CD14-positive monocyte (primary cell): ENCODE measurements at regions not wholly inside any gene's neighbourhood (a gene's known extent, or its start where the extent isn't known, plus 50 kb on each side); places are given as distances from the start of the nearest gene placed in this dataset.

Experiments
- DNase-seq, 3 donors: peaks; one replicate each; pipeline ENCODE4 v3.0.0-alpha.2; 2011 to 2022
- H2AFZ ChIP-seq: 2 replicates; pipeline ENCODE4 v1.6.0; 2012; ENCODE audit warnings: mild to moderate bottlenecking, low read depth, low read length, inconsistent platforms; ENCODE audit not compliant: insufficient read depth, poor library complexity, severe bottlenecking
- H3K27ac ChIP-seq, 2 donors: 1 replicate in 1 of 2; 2 replicates in 1 of 2; pipeline ENCODE4 v1.5.1; 2012 to 2013; ENCODE audit warnings: low read length in 2 of 2, control low read depth in 1 of 2, inconsistent platforms in 1 of 2, low read depth in 1 of 2, mild to moderate bottlenecking in 1 of 2
- H3K27me3 ChIP-seq, 2 donors: one replicate each; pipeline versions ENCODE4 v1.6.0 to v1.6.1; 2011 to 2013; ENCODE audit warnings: low read length in 2 of 2; ENCODE audit not compliant: control insufficient read depth in 2 of 2, insufficient read depth in 2 of 2
- H3K36me3 ChIP-seq, 2 donors: replicated peaks in 1 of 2; 1 replicate in 1 of 2; 2 replicates in 1 of 2; pipeline versions ENCODE4 v1.5.1 to v1.6.1; 2012 to 2013; ENCODE audit warnings: low read length in 2 of 2, control low read depth in 1 of 2, inconsistent platforms in 1 of 2, mild to moderate bottlenecking in 1 of 2; ENCODE audit not compliant: insufficient read depth in 2 of 2, control insufficient read depth in 1 of 2
- H3K4me1 ChIP-seq, 2 donors: 1 replicate in 1 of 2; 2 replicates in 1 of 2; pipeline versions ENCODE4 v1.5.1 to v1.6.1; 2012 to 2013; ENCODE audit warnings: low read length in 2 of 2, control low read depth in 1 of 2, inconsistent platforms in 1 of 2, mild to moderate bottlenecking in 1 of 2, moderate library complexity in 1 of 2; ENCODE audit not compliant: insufficient read depth in 2 of 2, control insufficient read depth in 1 of 2
- H3K4me2 ChIP-seq: replicated peaks from 2 replicates; pipeline ENCODE3; 2012; ENCODE audit warnings: low read length, moderate library complexity, mild to moderate bottlenecking; ENCODE audit not compliant: poor library complexity, severe bottlenecking; ENCODE audit errors: extremely low read depth
- H3K4me3 ChIP-seq, 3 experiments: fragments of 200-600 bp in 1 of 3; sonication (generic) in 1 of 3; replicated peaks in 1 of 3; 1 replicate in 2 of 3; 2 replicates in 1 of 3; pipeline ENCODE4 v1.5.1; 2011 to 2013; ENCODE audit warnings: low read length in 3 of 3, mild to moderate bottlenecking in 3 of 3, control low read depth in 2 of 3, low read depth in 2 of 3, inconsistent platforms in 1 of 3, moderate library complexity in 1 of 3
- H3K79me2 ChIP-seq: 2 replicates; pipeline ENCODE4 v1.6.0; 2012; ENCODE audit warnings: mild to moderate bottlenecking, control low read depth, inconsistent platforms, low read length, moderate library complexity; ENCODE audit not compliant: insufficient read depth
- H3K9ac ChIP-seq: 2 replicates; pipeline ENCODE4 v1.6.0; 2017; ENCODE audit warnings: low read length, mild to moderate bottlenecking; ENCODE audit not compliant: insufficient read depth, poor library complexity, severe bottlenecking
- H3K9me3 ChIP-seq, 2 donors: replicated peaks in 1 of 2; 1 replicate in 1 of 2; 2 replicates in 1 of 2; pipeline versions ENCODE4 v1.5.1 to v1.6.1; 2012 to 2013; ENCODE audit warnings: low read length in 2 of 2, control low read depth in 1 of 2; ENCODE audit not compliant: control insufficient read depth in 1 of 2, insufficient read depth in 1 of 2
- H4K20me1 ChIP-seq: 2 replicates; pipeline ENCODE4 v1.6.0; 2012; ENCODE audit warnings: mild to moderate bottlenecking, low read length, control low read depth, moderate library complexity; ENCODE audit not compliant: insufficient read depth
- H3K27ac Mint-ChIP-seq, 7 donors: one replicate each; pipeline ENCODE4 v1.8.0; 2020; ENCODE audit warnings: mild to moderate bottlenecking in 7 of 7, mixed read lengths in 7 of 7, moderate library complexity in 6 of 7, inconsistent platforms in 2 of 7
- H3K27me3 Mint-ChIP-seq, 3 donors: one replicate each; pipeline ENCODE4 v1.8.0; 2021 to 2022; ENCODE audit warnings: low read depth in 3 of 3, mild to moderate bottlenecking in 3 of 3, mixed read lengths in 3 of 3, moderate library complexity in 3 of 3, inconsistent platforms in 1 of 3
- H3K36me3 Mint-ChIP-seq, 2 donors: one replicate each; pipeline ENCODE4 v1.8.0; 2020; ENCODE audit warnings: mixed read lengths in 2 of 2, inconsistent platforms in 1 of 2, mild to moderate bottlenecking in 1 of 2
- H3K4me1 Mint-ChIP-seq: one replicate; pipeline ENCODE4 v1.8.0; 2020; ENCODE audit warnings: mild to moderate bottlenecking, mixed read lengths
- H3K4me3 Mint-ChIP-seq, 2 donors: one replicate each; pipeline ENCODE4 v1.8.0; 2020; ENCODE audit warnings: mild to moderate bottlenecking in 2 of 2, mixed read lengths in 2 of 2, moderate library complexity in 1 of 2
- H3K9me3 Mint-ChIP-seq, 7 donors: one replicate each; pipeline ENCODE4 v1.8.0; 2020 to 2022; ENCODE audit warnings: mixed read lengths in 7 of 7, mild to moderate bottlenecking in 6 of 7, moderate library complexity in 6 of 7, inconsistent platforms in 2 of 7
- WGBS: methylation state at CpG from one replicate; pipeline ENCODE4 v1.1.5; 2013; ENCODE audit warnings: missing lambda C conversion rate; ENCODE audit not compliant: insufficient coverage; 5-methylcytosine and 5-hydroxymethylcytosine counted together
- intact Hi-C, 2 donors: fragments of 100-400 bp; cut with micrococcal nuclease; formaldehyde crosslinking; loops; one replicate each; pipeline versions ENCODE4 v1.15.0 to v1.15.1; 2023
- TF ChIP-seq, protein P1 (sequence below): fragments of 200-600 bp; IDR thresholded peaks from one replicate; pipeline ENCODE4 v1.8.0; 2022; ENCODE audit warnings: antibody characterized with exemption, mild to moderate bottlenecking

DNA sequence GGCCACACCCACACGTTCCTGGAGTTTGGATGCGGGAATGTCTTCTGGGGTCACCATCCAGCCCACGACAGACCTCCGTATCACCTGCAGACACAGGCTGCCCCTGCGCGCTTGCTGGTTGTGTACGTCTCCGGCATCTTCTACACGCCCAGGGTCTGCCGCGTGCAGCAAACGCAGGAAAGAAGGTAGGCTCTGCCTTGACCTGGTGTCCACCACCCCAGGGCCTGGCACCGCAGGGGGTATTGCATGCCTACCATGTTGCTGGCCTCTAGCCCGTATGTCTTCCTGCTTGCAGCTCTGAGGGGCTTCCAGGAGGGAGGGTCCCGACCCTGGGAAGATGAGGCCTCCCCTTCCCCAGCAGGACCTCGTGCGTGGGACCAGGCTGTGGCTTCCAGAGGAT is 298.8 kb upstream of the IRX4 start:
- H3K36me3 Mint-ChIP-seq: no peaks in the 10 kb centered on the region
- no peaks in the 10 kb centered on the region for H3K4me1 Mint-ChIP-seq
- Histone ChIP-seq H3K27ac (no peak overlapping the region), H3K4me3 (no peak overlapping the region), H3K36me3 (no peaks in the 10 kb centered on the region), H3K27me3 (no peaks in the 10 kb centered on the region), H3K9me3 (no peaks in the 10 kb centered on the region), H3K4me2 (no peak overlapping the region), H2AFZ (no peak overlapping the region), H4K20me1 (no peaks in the 10 kb centered on the region), H3K79me2 (no peaks in the 10 kb centered on the region), H3K4me1 (no peaks in the 10 kb centered on the region), H3K9ac (no peak overlapping the region)
- intact Hi-C loops: no loop called here
- TF ChIP-seq, protein P1, sequence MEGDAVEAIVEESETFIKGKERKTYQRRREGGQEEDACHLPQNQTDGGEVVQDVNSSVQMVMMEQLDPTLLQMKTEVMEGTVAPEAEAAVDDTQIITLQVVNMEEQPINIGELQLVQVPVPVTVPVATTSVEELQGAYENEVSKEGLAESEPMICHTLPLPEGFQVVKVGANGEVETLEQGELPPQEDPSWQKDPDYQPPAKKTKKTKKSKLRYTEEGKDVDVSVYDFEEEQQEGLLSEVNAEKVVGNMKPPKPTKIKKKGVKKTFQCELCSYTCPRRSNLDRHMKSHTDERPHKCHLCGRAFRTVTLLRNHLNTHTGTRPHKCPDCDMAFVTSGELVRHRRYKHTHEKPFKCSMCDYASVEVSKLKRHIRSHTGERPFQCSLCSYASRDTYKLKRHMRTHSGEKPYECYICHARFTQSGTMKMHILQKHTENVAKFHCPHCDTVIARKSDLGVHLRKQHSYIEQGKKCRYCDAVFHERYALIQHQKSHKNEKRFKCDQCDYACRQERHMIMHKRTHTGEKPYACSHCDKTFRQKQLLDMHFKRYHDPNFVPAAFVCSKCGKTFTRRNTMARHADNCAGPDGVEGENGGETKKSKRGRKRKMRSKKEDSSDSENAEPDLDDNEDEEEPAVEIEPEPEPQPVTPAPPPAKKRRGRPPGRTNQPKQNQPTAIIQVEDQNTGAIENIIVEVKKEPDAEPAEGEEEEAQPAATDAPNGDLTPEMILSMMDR: no peak
- WGBS: 93% methylated on average over 17 of the region's 17 CpGs
- peaks cover 2 to 4% (median 3%) of the 10 kb centered on the region in 3 donors for H3K27me3 Mint-ChIP-seq
- DNase-seq: no peak
- no peak overlapping the region for H3K27ac Mint-ChIP-seq
- H3K4me3 Mint-ChIP-seq: no peak overlapping the region
- peaks cover 0 to 3% (median 0%) of the 10 kb centered on the region in 7 donors for H3K9me3 Mint-ChIP-seq

DNA sequence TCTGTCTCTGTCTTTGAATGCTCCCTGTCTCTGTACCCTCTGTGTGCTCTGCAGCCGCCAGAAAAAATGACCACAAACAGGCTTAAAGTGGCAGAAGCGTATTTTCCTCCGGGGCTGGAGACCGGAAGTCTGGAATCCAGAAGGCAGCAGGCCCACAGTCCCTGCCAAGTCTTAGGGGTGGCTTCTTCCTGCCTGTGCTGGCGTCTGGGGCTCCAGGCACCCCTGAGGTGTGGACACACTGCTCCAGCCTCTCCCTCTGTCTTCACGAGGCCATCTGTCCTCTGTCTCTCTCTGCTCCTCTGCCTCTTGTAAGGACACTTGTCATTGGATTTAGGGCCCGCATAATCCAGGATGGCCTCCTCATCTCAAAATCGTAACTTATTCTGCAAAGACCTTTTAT is 298.4 kb upstream of the IRX4 start:
- H3K27me3 ChIP-seq: no peaks in the 10 kb centered on the region
- Mint-ChIP-seq H3K36me3 (no peaks in the 10 kb centered on the region), H3K27ac (no peak overlapping the region), H3K4me1 (no peaks in the 10 kb centered on the region), H3K9me3 (peaks cover 0 to 3% (median 0%) of the 10 kb centered on the region in 7 donors), H3K27me3 (peaks cover 2 to 4% (median 3%) of the 10 kb centered on the region in 3 donors), H3K4me3 (no peak overlapping the region)
- 46% methylated on average over 8 of the region's 8 CpGs for WGBS
- H3K36me3 ChIP-seq: no peaks in the 10 kb centered on the region
- no peak for DNase-seq
- H3K4me3 ChIP-seq: no peak overlapping the region
- H3K79me2 ChIP-seq: no peaks in the 10 kb centered on the region
- TF ChIP-seq, protein P1: no peak
- H3K4me1 ChIP-seq: no peaks in the 10 kb centered on the region
- H3K27ac ChIP-seq: no peak overlapping the region
- no peak overlapping the region for H3K9ac ChIP-seq
- H2AFZ ChIP-seq: no peak overlapping the region
- no peaks in the 10 kb centered on the region for H3K9me3 ChIP-seq
- intact Hi-C loops: no loop called here
- no peak overlapping the region for H3K4me2 ChIP-seq
- H4K20me1 ChIP-seq: no peaks in the 10 kb centered on the region
